ENCODE measurements at regions not wholly inside any gene's neighbourhood (a gene's known extent, or its start where the extent isn't known, plus 50 kb on each side); places are given as distances from the start of the nearest gene placed in this dataset.

- TF ChIP-seq TAF1 (conservative IDR thresholded peaks at IDR 0.05): no peak
- TF ChIP-seq, protein P1, sequence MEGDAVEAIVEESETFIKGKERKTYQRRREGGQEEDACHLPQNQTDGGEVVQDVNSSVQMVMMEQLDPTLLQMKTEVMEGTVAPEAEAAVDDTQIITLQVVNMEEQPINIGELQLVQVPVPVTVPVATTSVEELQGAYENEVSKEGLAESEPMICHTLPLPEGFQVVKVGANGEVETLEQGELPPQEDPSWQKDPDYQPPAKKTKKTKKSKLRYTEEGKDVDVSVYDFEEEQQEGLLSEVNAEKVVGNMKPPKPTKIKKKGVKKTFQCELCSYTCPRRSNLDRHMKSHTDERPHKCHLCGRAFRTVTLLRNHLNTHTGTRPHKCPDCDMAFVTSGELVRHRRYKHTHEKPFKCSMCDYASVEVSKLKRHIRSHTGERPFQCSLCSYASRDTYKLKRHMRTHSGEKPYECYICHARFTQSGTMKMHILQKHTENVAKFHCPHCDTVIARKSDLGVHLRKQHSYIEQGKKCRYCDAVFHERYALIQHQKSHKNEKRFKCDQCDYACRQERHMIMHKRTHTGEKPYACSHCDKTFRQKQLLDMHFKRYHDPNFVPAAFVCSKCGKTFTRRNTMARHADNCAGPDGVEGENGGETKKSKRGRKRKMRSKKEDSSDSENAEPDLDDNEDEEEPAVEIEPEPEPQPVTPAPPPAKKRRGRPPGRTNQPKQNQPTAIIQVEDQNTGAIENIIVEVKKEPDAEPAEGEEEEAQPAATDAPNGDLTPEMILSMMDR (IDR thresholded peaks at IDR 0.05; ENCODE audit: low read depth, low read length, missing input control): no peak
- TF ChIP-seq, protein P2, sequence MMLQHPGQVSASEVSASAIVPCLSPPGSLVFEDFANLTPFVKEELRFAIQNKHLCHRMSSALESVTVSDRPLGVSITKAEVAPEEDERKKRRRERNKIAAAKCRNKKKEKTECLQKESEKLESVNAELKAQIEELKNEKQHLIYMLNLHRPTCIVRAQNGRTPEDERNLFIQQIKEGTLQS (IDR thresholded peaks at IDR 0.05): no peak
- no peak for TF ChIP-seq MAX (IDR thresholded peaks at IDR 0.05)
- no peak for TF ChIP-seq HNF4A (conservative IDR thresholded peaks at IDR 0.05)
- TF ChIP-seq RAD21 (IDR thresholded peaks at IDR 0.05): no peak
- TF ChIP-seq YY1 (IDR thresholded peaks at IDR 0.05): no peak
- no peak for TF ChIP-seq SP1 (IDR thresholded peaks at IDR 0.05)
- no peak for TF ChIP-seq EGR1 (IDR thresholded peaks at IDR 0.05; ENCODE audit: low read depth in 2 of 2)
- no peak for TF ChIP-seq REST (IDR thresholded peaks at IDR 0.05)
- no peak for TF ChIP-seq GABPA (IDR thresholded peaks at IDR 0.05 in 1 of 2, conservative IDR thresholded peaks at IDR 0.05 in 1 of 2)
- no peak for TF ChIP-seq FOXA1 (IDR thresholded peaks at IDR 0.05)
- no peak for TF ChIP-seq JUND (IDR thresholded peaks at IDR 0.05)
These were observed 120.9 kb upstream of the KCNMB2 start for GRCh38 chr3:178415384-178415783.
